ENCODE measurements at regions not wholly inside any gene's neighbourhood (a gene's known extent, or its start where the extent isn't known, plus 50 kb on each side); places are given as distances from the start of the nearest gene placed in this dataset.
"Not testable (repeated sequence)": the region's sequence is repeated elsewhere in the genome, so short reads cannot be mapped to it uniquely, and the experiment has no call there.

- H3K27ac ChIP-seq (ENCODE audit: low read length); H2AFZ ChIP-seq (ENCODE audit: low read length); H3F3A ChIP-seq (ENCODE audit: low read length, unreplicated experiment); POLR2A ChIA-PET (ENCODE audit: unreplicated experiment); H3K9me3 ChIP-seq (ENCODE audit: low read length); intact Hi-C loops (cut with micrococcal nuclease); H3K9me2 ChIP-seq (replicated peaks; ENCODE audit: low read length); H3K9ac ChIP-seq (ENCODE audit: low read length); ATAC-seq; DNase-seq; H3K27me3 ChIP-seq (ENCODE audit: low read length); H3K4me2 ChIP-seq (ENCODE audit: low read length); BruUV-seq (replicated peaks); H3K4me3 ChIP-seq (ENCODE audit: low read length); H3K79me2 ChIP-seq (ENCODE audit: low read length); H3K4me1 ChIP-seq (ENCODE audit: insufficient read depth, low read length); H3K36me3 ChIP-seq (ENCODE audit: low read depth, low read length); H4K20me1 ChIP-seq (ENCODE audit: low read length); CTCF ChIA-PET: not testable (repeated sequence)
These were observed 466.0 kb upstream of the ZNG1F start for GRCh38 chr9:41655071-41655554.

DNA sequence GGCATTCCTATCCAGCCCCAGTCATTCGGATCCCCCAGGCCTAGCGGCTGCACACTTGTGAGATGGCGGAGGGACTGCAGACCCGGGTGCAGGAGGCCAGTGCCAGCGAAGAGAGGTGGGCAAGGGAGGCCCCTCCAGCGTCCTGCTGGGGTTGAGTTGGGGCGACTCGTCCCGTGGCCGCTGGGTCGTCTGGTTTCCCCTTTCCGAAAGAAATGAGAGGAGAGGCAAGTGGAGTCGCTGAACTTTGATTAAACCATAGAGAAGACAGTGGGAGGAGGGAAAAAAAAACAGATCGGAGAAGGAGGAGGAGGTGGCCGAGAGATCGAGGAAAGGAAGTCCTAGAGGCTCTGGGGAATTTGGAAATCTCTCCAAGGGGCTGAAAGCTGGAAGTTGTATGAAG, 465.2 kb upstream of the ZNG1F start:
- H3K27ac ChIP-seq (ENCODE audit: low read length); intact Hi-C loops (cut with micrococcal nuclease); H2AFZ ChIP-seq (ENCODE audit: low read length): not testable (repeated sequence)

DNA sequence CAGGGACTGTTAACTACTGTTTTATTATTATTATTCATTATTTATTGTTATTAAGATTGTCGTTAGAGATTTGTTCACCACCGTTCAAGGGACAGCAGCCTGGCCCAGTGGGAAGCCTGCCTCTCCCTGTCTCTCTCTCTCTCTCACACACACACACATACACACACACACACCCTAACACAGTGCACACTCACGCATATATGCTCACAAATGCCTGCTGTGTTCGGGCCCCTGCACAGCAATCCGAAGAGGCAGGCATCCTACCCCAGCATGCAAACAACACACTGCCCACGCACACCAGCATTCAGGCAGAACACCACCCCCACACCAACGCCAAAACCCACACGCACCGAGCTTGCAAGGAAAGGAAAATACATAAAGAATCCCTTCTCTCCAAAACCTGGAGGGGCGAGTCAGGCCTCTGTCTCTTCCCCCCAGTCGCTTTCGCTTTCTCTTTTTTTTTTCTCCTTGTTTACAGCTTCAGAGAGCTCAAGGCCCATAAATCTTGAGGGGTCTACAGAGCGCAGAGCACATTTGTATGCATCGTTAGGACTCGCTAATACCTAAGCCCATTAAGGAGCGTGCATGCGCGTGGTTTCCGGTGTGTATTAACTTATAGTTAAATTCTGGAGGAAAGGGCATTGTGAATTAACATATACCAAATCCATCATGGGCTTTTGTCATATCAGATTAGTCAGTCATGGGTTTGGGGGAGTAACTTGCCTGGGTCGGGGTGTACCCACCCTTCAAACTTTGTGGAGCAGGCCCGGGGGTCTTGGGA, 464.6 kb upstream of the ZNG1F start:
- H3K79me2 ChIP-seq (ENCODE audit: low read length); POLR2A ChIA-PET (ENCODE audit: unreplicated experiment); H3K9ac ChIP-seq (ENCODE audit: low read length); H3K27me3 ChIP-seq (ENCODE audit: low read length); H3K4me2 ChIP-seq (ENCODE audit: low read length); H2AFZ ChIP-seq (ENCODE audit: low read length); H3K9me3 ChIP-seq (ENCODE audit: low read length); ATAC-seq; BruUV-seq (replicated peaks); H3K4me1 ChIP-seq (ENCODE audit: insufficient read depth, low read length); H3K36me3 ChIP-seq (ENCODE audit: low read depth, low read length); H3K4me3 ChIP-seq (ENCODE audit: low read length); H3K27ac ChIP-seq (ENCODE audit: low read length); DNase-seq; H3K9me2 ChIP-seq (replicated peaks; ENCODE audit: low read length); H4K20me1 ChIP-seq (ENCODE audit: low read length); intact Hi-C loops (cut with micrococcal nuclease); H3F3A ChIP-seq (ENCODE audit: low read length, unreplicated experiment); CTCF ChIA-PET: not testable (repeated sequence)

More for the DNA sequence above, 465.2 kb upstream of the ZNG1F start:
- DNase-seq; H3K9me2 ChIP-seq (replicated peaks; ENCODE audit: low read length); H3K36me3 ChIP-seq (ENCODE audit: low read depth, low read length); ATAC-seq; BruUV-seq (replicated peaks); POLR2A ChIA-PET (ENCODE audit: unreplicated experiment); H3K9ac ChIP-seq (ENCODE audit: low read length); H3K79me2 ChIP-seq (ENCODE audit: low read length); H3K9me3 ChIP-seq (ENCODE audit: low read length); H4K20me1 ChIP-seq (ENCODE audit: low read length); H3K4me3 ChIP-seq (ENCODE audit: low read length); H3F3A ChIP-seq (ENCODE audit: low read length, unreplicated experiment); H3K4me2 ChIP-seq (ENCODE audit: low read length); H3K4me1 ChIP-seq (ENCODE audit: insufficient read depth, low read length); CTCF ChIA-PET; H3K27me3 ChIP-seq (ENCODE audit: low read length): not testable (repeated sequence)

GRCh38 chr9:41652800-41653199, 463.7 kb upstream of the ZNG1F start:
- H4K20me1 ChIP-seq (ENCODE audit: low read length); intact Hi-C loops (cut with micrococcal nuclease); H3K36me3 ChIP-seq (ENCODE audit: low read depth, low read length); H3K27ac ChIP-seq (ENCODE audit: low read length); BruUV-seq (replicated peaks); H3K9ac ChIP-seq (ENCODE audit: low read length); CTCF ChIA-PET; H3K4me3 ChIP-seq (ENCODE audit: low read length); ATAC-seq; H3K27me3 ChIP-seq (ENCODE audit: low read length); POLR2A ChIA-PET (ENCODE audit: unreplicated experiment); DNase-seq; H3F3A ChIP-seq (ENCODE audit: low read length, unreplicated experiment); H3K4me2 ChIP-seq (ENCODE audit: low read length); H3K79me2 ChIP-seq (ENCODE audit: low read length); H2AFZ ChIP-seq (ENCODE audit: low read length); H3K9me3 ChIP-seq (ENCODE audit: low read length); H3K9me2 ChIP-seq (replicated peaks; ENCODE audit: low read length); H3K4me1 ChIP-seq (ENCODE audit: insufficient read depth, low read length): not testable (repeated sequence)

GRCh38 chr9:41652100-41652713, 463.1 kb upstream of the ZNG1F start:
- H2AFZ ChIP-seq (ENCODE audit: low read length); H3K27me3 ChIP-seq (ENCODE audit: low read length); H3K4me2 ChIP-seq (ENCODE audit: low read length); H3K9me3 ChIP-seq (ENCODE audit: low read length); H4K20me1 ChIP-seq (ENCODE audit: low read length); DNase-seq; CTCF ChIA-PET; H3F3A ChIP-seq (ENCODE audit: low read length, unreplicated experiment); H3K4me1 ChIP-seq (ENCODE audit: insufficient read depth, low read length); H3K79me2 ChIP-seq (ENCODE audit: low read length); BruUV-seq (replicated peaks); ATAC-seq; H3K36me3 ChIP-seq (ENCODE audit: low read depth, low read length); H3K9me2 ChIP-seq (replicated peaks; ENCODE audit: low read length); H3K4me3 ChIP-seq (ENCODE audit: low read length); intact Hi-C loops (cut with micrococcal nuclease); POLR2A ChIA-PET (ENCODE audit: unreplicated experiment); H3K9ac ChIP-seq (ENCODE audit: low read length); H3K27ac ChIP-seq (ENCODE audit: low read length): not testable (repeated sequence)

DNA sequence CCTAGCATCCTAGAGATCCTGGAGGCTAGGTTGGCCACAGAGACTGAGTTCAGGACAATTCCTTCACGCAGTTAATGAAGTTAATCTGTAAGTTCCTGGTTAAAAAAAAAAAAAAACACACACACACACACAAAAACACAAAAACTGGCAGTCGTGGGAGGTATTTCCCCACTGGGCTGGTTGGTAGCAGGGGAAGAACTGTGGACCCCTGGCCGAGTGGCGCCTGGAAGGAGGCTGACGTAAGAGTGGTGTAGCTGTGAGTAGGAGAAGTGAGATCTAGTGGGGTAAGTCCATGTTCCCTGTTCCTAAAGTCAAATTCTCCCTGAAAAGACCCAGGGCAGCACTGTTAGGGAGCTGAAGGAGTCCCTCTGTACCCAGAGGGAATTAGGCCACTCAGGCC, 461.0 kb upstream of the ZNG1F start:
- intact Hi-C loops (cut with micrococcal nuclease); H3K9me3 ChIP-seq (ENCODE audit: low read length); H3K36me3 ChIP-seq (ENCODE audit: low read depth, low read length); H2AFZ ChIP-seq (ENCODE audit: low read length); H3K27ac ChIP-seq (ENCODE audit: low read length); H3K79me2 ChIP-seq (ENCODE audit: low read length); BruUV-seq (replicated peaks); H3K4me3 ChIP-seq (ENCODE audit: low read length); CTCF ChIA-PET; H4K20me1 ChIP-seq (ENCODE audit: low read length); H3K4me1 ChIP-seq (ENCODE audit: insufficient read depth, low read length); H3K9ac ChIP-seq (ENCODE audit: low read length); ATAC-seq; H3K9me2 ChIP-seq (replicated peaks; ENCODE audit: low read length); DNase-seq; H3K27me3 ChIP-seq (ENCODE audit: low read length); POLR2A ChIA-PET (ENCODE audit: unreplicated experiment); H3F3A ChIP-seq (ENCODE audit: low read length, unreplicated experiment); H3K4me2 ChIP-seq (ENCODE audit: low read length): not testable (repeated sequence)

Data from PC-3 (cell line).